H9 (cell line): ENCODE measurements at regions not wholly inside any gene's neighbourhood (a gene's known extent, or its start where the extent isn't known, plus 50 kb on each side); places are given as distances from the start of the nearest gene placed in this dataset.

Source experiments
- DNase-seq: peaks from one replicate; pipeline ENCODE4 v3.0.0-alpha.2; 2017
- H2AFZ ChIP-seq: one replicate; pipeline ENCODE4 v1.6.1; 2013; ENCODE audit warnings: mild to moderate bottlenecking, low read length, control low read depth, moderate library complexity
- H2AK5ac ChIP-seq: 2 replicates; pipeline ENCODE4 v1.6.1; 2013; ENCODE audit warnings: low read length, control low read depth, mixed read lengths; ENCODE audit not compliant: insufficient read length
- H2BK120ac ChIP-seq: one replicate; pipeline ENCODE4 v1.6.1; 2013; ENCODE audit warnings: low read depth, mild to moderate bottlenecking, low read length, control low read depth, inconsistent platforms; ENCODE audit not compliant: poor library complexity, severe bottlenecking
- H2BK12ac ChIP-seq: 2 replicates; pipeline ENCODE4 v1.6.1; 2013; ENCODE audit warnings: low read length, control low read depth, mixed read lengths, low read depth; ENCODE audit not compliant: insufficient read length
- H2BK15ac ChIP-seq: 2 replicates; pipeline ENCODE4 v1.6.1; 2013; ENCODE audit warnings: low read depth, low read length, control low read depth
- H2BK20ac ChIP-seq: one replicate; pipeline ENCODE4 v1.6.1; 2013; ENCODE audit warnings: low read depth, mild to moderate bottlenecking, low read length, control low read depth, inconsistent platforms; ENCODE audit not compliant: poor library complexity, severe bottlenecking
- H2BK5ac ChIP-seq: 2 replicates; pipeline ENCODE4 v1.6.1; 2013; ENCODE audit warnings: low read length, control low read depth, mixed read lengths; ENCODE audit not compliant: insufficient read length
- H3K14ac ChIP-seq: 2 replicates; pipeline ENCODE4 v1.6.1; 2013; ENCODE audit warnings: low read length, control low read depth; ENCODE audit not compliant: insufficient read depth
- H3K18ac ChIP-seq: 2 replicates; pipeline ENCODE4 v1.6.1; 2013; ENCODE audit warnings: low read depth, mild to moderate bottlenecking, mixed read lengths, low read length, control low read depth; ENCODE audit not compliant: insufficient read length
- H3K23ac ChIP-seq: 2 replicates; pipeline ENCODE4 v1.6.1; 2013; ENCODE audit warnings: low read length, control low read depth, mixed read lengths, low read depth; ENCODE audit not compliant: insufficient read length
- H3K23me2 ChIP-seq: 2 replicates; pipeline ENCODE4 v1.6.1; 2013; ENCODE audit warnings: low read depth, mild to moderate bottlenecking, mixed read lengths, low read length, control low read depth; ENCODE audit not compliant: insufficient read length, poor library complexity, severe bottlenecking
- H3K27ac ChIP-seq: 2 replicates; pipeline ENCODE4 v1.5.1; 2013; ENCODE audit warnings: low read length, control low read depth, mixed read lengths, low read depth; ENCODE audit not compliant: insufficient read length
- H3K27me3 ChIP-seq: 2 replicates; pipeline ENCODE4 v1.6.1; 2013; ENCODE audit warnings: low read length, control low read depth, inconsistent platforms; ENCODE audit not compliant: insufficient read depth
- H3K4ac ChIP-seq: 2 replicates; pipeline ENCODE4 v1.6.1; 2013; ENCODE audit warnings: low read depth, mild to moderate bottlenecking, control low read depth, inconsistent platforms, low read length, moderate library complexity
- H3K4me1 ChIP-seq: 2 replicates; pipeline ENCODE4 v1.6.1; 2013; ENCODE audit warnings: low read length, control low read depth, inconsistent platforms; ENCODE audit not compliant: insufficient read depth
- H3K4me2 ChIP-seq: 2 replicates; pipeline ENCODE4 v1.6.1; 2013; ENCODE audit warnings: low read length, control low read depth, mixed read lengths; ENCODE audit not compliant: insufficient read length, insufficient read depth
- H3K56ac ChIP-seq: 2 replicates; pipeline ENCODE4 v1.6.1; 2013; ENCODE audit warnings: low read depth, mild to moderate bottlenecking, mixed read lengths, low read length, control low read depth; ENCODE audit not compliant: insufficient read length
- H3K79me1 ChIP-seq: 2 replicates; pipeline ENCODE4 v1.6.1; 2013; ENCODE audit warnings: low read depth, mild to moderate bottlenecking, moderate library complexity, low read length, control low read depth, inconsistent platforms; ENCODE audit not compliant: insufficient read depth, poor library complexity, severe bottlenecking
- H3K79me2 ChIP-seq: 2 replicates; pipeline ENCODE4 v1.6.1; 2013; ENCODE audit warnings: low read length, control low read depth, inconsistent platforms; ENCODE audit not compliant: insufficient read depth
- H3K9ac ChIP-seq: 2 replicates; pipeline ENCODE4 v1.6.1; 2013; ENCODE audit warnings: low read length, control low read depth, mixed read lengths; ENCODE audit not compliant: insufficient read length; ENCODE audit errors: extremely low read depth
- H3K9me3 ChIP-seq: one replicate; pipeline ENCODE4 v1.6.1; 2013; ENCODE audit warnings: low read depth, low read length, inconsistent platforms; ENCODE audit not compliant: control insufficient read depth
- H3T11ph ChIP-seq: one replicate; pipeline ENCODE4 v1.6.1; 2013; ENCODE audit warnings: mild to moderate bottlenecking, low read length, control low read depth, inconsistent platforms
- H4K20me1 ChIP-seq: one replicate; pipeline ENCODE4 v1.6.1; 2013; ENCODE audit not compliant: control insufficient read depth, insufficient read length, insufficient read depth
- H4K5ac ChIP-seq: 2 replicates; pipeline ENCODE4 v1.6.1; 2013; ENCODE audit warnings: low read depth, mild to moderate bottlenecking, mixed read lengths, low read length, control low read depth; ENCODE audit not compliant: insufficient read length
- H4K8ac ChIP-seq: replicated peaks from 2 replicates; pipeline ENCODE4 v1.6.1; 2013; ENCODE audit warnings: low read length, control low read depth, mixed read lengths, low read depth; ENCODE audit not compliant: insufficient read length
- H4K91ac ChIP-seq: 2 replicates; pipeline ENCODE4 v1.6.1; 2013; ENCODE audit warnings: low read depth, mild to moderate bottlenecking, moderate library complexity, mixed read lengths, low read length, control low read depth; ENCODE audit not compliant: insufficient read length
- H3K27ac Mint-ChIP-seq, 3 experiments: 2 replicates in 2 of 3; 3 replicates in 1 of 3; pipeline ENCODE4 v1.8.0; 2020 to 2021; ENCODE audit warnings: mixed read lengths in 3 of 3, mild to moderate bottlenecking in 1 of 3, moderate library complexity in 1 of 3
- H3K27me3 Mint-ChIP-seq: 2 replicates; pipeline ENCODE4 v1.8.0; 2021; ENCODE audit warnings: low read depth, mild to moderate bottlenecking, moderate library complexity, mixed read lengths
- H3K36me3 Mint-ChIP-seq, 3 experiments: 2 replicates in 2 of 3; 3 replicates in 1 of 3; pipeline ENCODE4 v1.8.0; 2020 to 2021; ENCODE audit warnings: low read depth in 3 of 3, mixed read lengths in 3 of 3; ENCODE audit not compliant: insufficient read depth in 1 of 3
- H3K4me1 Mint-ChIP-seq, 2 experiments: 2 replicates each; pipeline ENCODE4 v1.8.0; 2020; ENCODE audit warnings: mixed read lengths in 2 of 2
- H3K4me3 Mint-ChIP-seq, 2 experiments: 2 replicates in 1 of 2; 3 replicates in 1 of 2; pipeline ENCODE4 v1.8.0; 2020 to 2021; ENCODE audit warnings: mild to moderate bottlenecking in 2 of 2, mixed read lengths in 2 of 2, moderate library complexity in 1 of 2
- H3K9me3 Mint-ChIP-seq, 2 experiments: 2 replicates in 1 of 2; 3 replicates in 1 of 2; pipeline ENCODE4 v1.8.0; 2020; ENCODE audit warnings: mild to moderate bottlenecking in 2 of 2, mixed read lengths in 2 of 2, moderate library complexity in 1 of 2
- CTCF ChIP-seq: fragments of 200-600 bp; sonication (generic); conservative IDR thresholded peaks from 3 replicates; pipeline ENCODE4 v1.8.0; 2021; ENCODE audit warnings: antibody characterized with exemption, mild to moderate bottlenecking
- WGBS: extraction: QIAGEN DNeasy Blood & Tissue Kit; methylation state at CpG from one replicate; pipeline ENCODE4 v1.1.7; 2013; ENCODE audit warnings: missing lambda C conversion rate, low lambda C conversion rate, mixed read lengths; ENCODE audit not compliant: insufficient read length; ENCODE audit errors: extremely low coverage; 5-methylcytosine and 5-hydroxymethylcytosine counted together

- Histone ChIP-seq H3K56ac (no peak overlapping the region), H3K27ac (no peak overlapping the region), H3K14ac (no peak overlapping the region), H3K4me1 (no peaks in the 10 kb centered on the region), H2BK5ac (no peak overlapping the region), H3K27me3 (no peaks in the 10 kb centered on the region), H3K23ac (no peak overlapping the region), H2BK20ac (no peak overlapping the region), H3K79me1 (no peaks in the 10 kb centered on the region), H2BK120ac (no peak overlapping the region), H3T11ph (no peak overlapping the region), H4K5ac (no peak overlapping the region), H4K91ac (no peak overlapping the region), H3K4me2 (no peak overlapping the region), H3K9me3 (no peaks in the 10 kb centered on the region), H2AK5ac (no peak overlapping the region), H3K9ac (no peak overlapping the region), H2AFZ (no peak overlapping the region), H3K4ac (no peak overlapping the region), H3K79me2 (no peaks in the 10 kb centered on the region), H3K18ac (no peak overlapping the region), H3K23me2 (no peaks in the 10 kb centered on the region), H2BK15ac (no peak overlapping the region), H4K8ac (no peak overlapping the region), H4K20me1 (no peaks in the 10 kb centered on the region), H2BK12ac (no peak overlapping the region)
- peaks cover 0 to 3% (median 1%) of the 10 kb centered on the region in 3 experiments; a peak in 1 of 7 replicates for H3K36me3 Mint-ChIP-seq
- H3K27me3 Mint-ChIP-seq, result no peaks in the 10 kb centered on the region
- no peak overlapping the region for H3K27ac Mint-ChIP-seq
- no peak for DNase-seq
- H3K4me3 Mint-ChIP-seq, result no peak overlapping the region
- no peak for TF ChIP-seq CTCF
- H3K9me3 Mint-ChIP-seq, result peaks cover 1 to 2% of the 10 kb centered on the region in 2 experiments; a peak in 1 of 5 replicates
- no CpG with 5 or more reads among the region's 4 CpGs for WGBS
- peaks cover 2 to 4% of the 10 kb centered on the region in 2 experiments; a peak in 3 of 4 replicates for H3K4me1 Mint-ChIP-seq
Measured at GRCh38 chr3:174495311-174495710, 363.8 kb upstream of the NAALADL2 start.
